K562 (cell line): ENCODE measurements at regions not wholly inside any gene's neighbourhood (a gene's known extent, or its start where the extent isn't known, plus 50 kb on each side); places are given as distances from the start of the nearest gene placed in this dataset.

Experiments
- ATAC-seq: fragments of 200-7000 bp; cut with Tn5 transposase; 3 replicates; pipeline ENCODE4 v1.9.1; 2020; ENCODE audit warnings: moderate library complexity
- BruUV-seq: library from RNA; stranded (reverse); fragments of 400-500 nt; replicated peaks from 2 replicates; lab custom pipeline; 2021; lab: Mats Ljungman, UMichigan
- CTCF ChIA-PET: fragments of 300-600 bp; formaldehyde crosslinking; extraction: SDS; loops from one replicate; lab custom pipeline; 2021; ENCODE audit warnings: low intra/inter-chr PET ratio; lab: Yijun Ruan, JAX
- POLR2A ChIA-PET: fragments of 300-600, 350-650 bp; sonication (Branson Sonifier 250); formaldehyde crosslinking; extraction: SDS; loops from one replicate; lab custom pipeline; 2021; ENCODE audit warnings: antibody characterized with exemption, inconsistent platforms; lab: Yijun Ruan, JAX
- DNase-seq, 4 experiments: peaks; one replicate each; pipeline versions ENCODE4 v3.0.0 to v3.0.0-alpha.2; 2011 to 2018; ENCODE audit warnings: low spot score in 3 of 4, mixed read lengths in 3 of 4; ENCODE audit errors: extremely low read depth in 1 of 4
- FAIRE-seq: peaks from 2 replicates; lab custom pipeline; 2011; peaks lifted over from hg19 to GRCh38; lab: Jason Lieb, UNC
- H2AFZ ChIP-seq: 2 replicates; pipeline ENCODE4 v1.6.0; 2011; ENCODE audit warnings: low read depth, low read length, control low read depth, inconsistent platforms
- H3K27ac ChIP-seq: fragments of 200-600 bp; 3 replicates; pipeline ENCODE4 v1.8.0; 2011; ENCODE audit warnings: low read depth, mild to moderate bottlenecking, control low read depth, inconsistent platforms, low read length, moderate library complexity, mixed read lengths; ENCODE audit errors: extremely low read depth
- H3K27me3 ChIP-seq, 2 experiments: fragments of 300-600 bp in 1 of 2; 2 replicates in 1 of 2; 3 replicates in 1 of 2; pipeline versions ENCODE4 v1.6.0 to v1.8.0; 2011; ENCODE audit warnings: inconsistent platforms in 2 of 2, low read length in 2 of 2, mild to moderate bottlenecking in 1 of 2, mixed read lengths in 1 of 2, moderate library complexity in 1 of 2; ENCODE audit not compliant: control insufficient read depth in 2 of 2, insufficient read depth in 2 of 2
- H3K36me3 ChIP-seq: fragments of 300-600 bp; 3 replicates; pipeline ENCODE4 v1.8.0; 2011; ENCODE audit warnings: mild to moderate bottlenecking, low read length, inconsistent platforms; ENCODE audit not compliant: control insufficient read depth, insufficient read depth
- H3K4me1 ChIP-seq, 2 experiments: fragments of 200-600 bp in 1 of 2; replicated peaks in 1 of 2; 2 replicates in 1 of 2; 3 replicates in 1 of 2; pipeline versions ENCODE4 v1.5.1 to v1.8.0; 2011; ENCODE audit warnings: inconsistent platforms in 2 of 2, low read length in 2 of 2, mild to moderate bottlenecking in 1 of 2, mixed read lengths in 1 of 2, moderate library complexity in 1 of 2; ENCODE audit not compliant: control insufficient read depth in 2 of 2, insufficient read depth in 2 of 2
- H3K4me2 ChIP-seq: 2 replicates; pipeline ENCODE4 v1.6.1; 2011; ENCODE audit warnings: low read length, control low read depth, inconsistent platforms, mixed read lengths; ENCODE audit not compliant: insufficient read depth
- H3K4me3 ChIP-seq: fragments of 200-600 bp; sonication (generic), shearing (Covaris generic); 2 replicates; pipeline ENCODE4 v1.5.1; 2016; ENCODE audit warnings: control low read depth, inconsistent platforms
- H3K79me2 ChIP-seq: fragments of 200-600 bp; 3 replicates; pipeline ENCODE4 v1.8.0; 2011; ENCODE audit warnings: low read length, inconsistent platforms; ENCODE audit not compliant: control insufficient read depth, insufficient read depth
- H3K9ac ChIP-seq, 2 experiments: 2 replicates each; pipeline versions ENCODE4 v1.6.0 to v1.6.1; 2011; ENCODE audit warnings: low read depth in 2 of 2, low read length in 2 of 2, control low read depth in 1 of 2, inconsistent platforms in 1 of 2, mild to moderate bottlenecking in 1 of 2, mixed read lengths in 1 of 2; ENCODE audit not compliant: insufficient read depth in 1 of 2
- H3K9me1 ChIP-seq: one replicate; pipeline ENCODE4 v1.6.0; 2011; ENCODE audit warnings: inconsistent platforms, mild to moderate bottlenecking, low read length, moderate library complexity; ENCODE audit not compliant: control insufficient read depth, insufficient read depth
- H3K9me3 ChIP-seq: replicated peaks from 2 replicates; pipeline ENCODE4 v1.5.1; 2011; ENCODE audit warnings: low read depth, low read length, inconsistent platforms; ENCODE audit not compliant: control insufficient read depth, insufficient read depth
- H4K20me1 ChIP-seq: replicated peaks from 2 replicates; pipeline ENCODE4 v1.6.1; 2011; ENCODE audit warnings: low read length, inconsistent platforms, mixed read lengths; ENCODE audit not compliant: control insufficient read depth, insufficient read depth
- POLR2G ChIP-seq: fragments of 200-400 bp; formaldehyde crosslinking; IDR thresholded peaks from 2 replicates; pipeline ENCODE4 v1.6.1; 2017; ENCODE audit warnings: low read depth, mild to moderate bottlenecking, antibody characterized with exemption, low read length, moderate library complexity
- RHOXF2B ChIP-seq: fragments of 250-450 bp; sonication (Bioruptor Pico); conservative IDR thresholded peaks from 2 replicates; pipeline ENCODE4 v1.5.1; 2021
- SP1 ChIP-seq: sonication (generic); formaldehyde crosslinking; IDR thresholded peaks from 2 replicates; pipeline ENCODE4 v1.8.1; 2022; ENCODE audit warnings: mild to moderate bottlenecking, missing genetic modification reagents
- TARDBP ChIP-seq: fragments of 450-650 bp; IDR thresholded peaks from 2 replicates; pipeline ENCODE4 v1.6.1; 2016
- TEAD4 ChIP-seq, 2 experiments: sonication (generic) in 1 of 2; formaldehyde crosslinking in 1 of 2; IDR thresholded peaks; 2 replicates each; pipeline versions ENCODE4 v1.6.1 to v1.8.0; 2012 to 2022; ENCODE audit warnings: borderline replicate concordance in 1 of 2, inconsistent platforms in 1 of 2, low read length in 1 of 2, mild to moderate bottlenecking in 1 of 2, missing genetic modification reagents in 1 of 2
- THRB ChIP-seq: fragments of 450-650 bp; formaldehyde crosslinking; conservative IDR thresholded peaks from 2 replicates; pipeline ENCODE4 v1.4.0; 2022; ENCODE audit warnings: mild to moderate bottlenecking, missing genetic modification characterization
- ZFX ChIP-seq: sonication (generic); formaldehyde crosslinking; IDR thresholded peaks from 2 replicates; pipeline ENCODE4 v1.8.0; 2022; ENCODE audit warnings: mild to moderate bottlenecking, missing genetic modification reagents, moderate library complexity
- ZNF316 ChIP-seq: fragments of 450-650 bp; IDR thresholded peaks from 2 replicates; pipeline ENCODE4 v1.6.1; 2016
- ZNF780A ChIP-seq: fragments of 250-450 bp; sonication (Bioruptor Pico); IDR thresholded peaks from 2 replicates; pipeline ENCODE4 v1.5.0; 2021; ENCODE audit warnings: mild to moderate bottlenecking
- WGBS: fragments of 100-300 bp; shearing (Covaris generic); methylation state at CpG from one replicate; pipeline ENCODE4 v1.1.6; 2016; ENCODE audit warnings: low coverage, mixed read lengths; ENCODE audit not compliant: insufficient coverage; ENCODE audit errors: missing lambda C conversion rate; 5-methylcytosine and 5-hydroxymethylcytosine counted together
- in situ Hi-C: fragments of 300-500 bp; cut with MboI; formaldehyde crosslinking; loops from 4 replicates; pipeline ENCODE4 v1.15.0; 2018; ENCODE audit warnings: inconsistent platforms, mixed read lengths
- intact Hi-C: fragments of 100-400 bp; cut with micrococcal nuclease; formaldehyde crosslinking; loops from 2 replicates; pipeline ENCODE4 v1.14.2; 2022
- TF ChIP-seq, protein P1 (sequence below): fragments of 450-650 bp; IDR thresholded peaks from one replicate; pipeline ENCODE4 v1.6.1; 2018; ENCODE audit warnings: mild to moderate bottlenecking, moderate library complexity; ENCODE audit not compliant: partially characterized antibody
- TF ChIP-seq, protein P2 (sequence below): fragments of 250-450 bp; sonication (Bioruptor Pico); IDR thresholded peaks from 2 replicates; pipeline ENCODE4 v1.9.0; 2021; ENCODE audit warnings: mild to moderate bottlenecking, inconsistent platforms

DNA sequence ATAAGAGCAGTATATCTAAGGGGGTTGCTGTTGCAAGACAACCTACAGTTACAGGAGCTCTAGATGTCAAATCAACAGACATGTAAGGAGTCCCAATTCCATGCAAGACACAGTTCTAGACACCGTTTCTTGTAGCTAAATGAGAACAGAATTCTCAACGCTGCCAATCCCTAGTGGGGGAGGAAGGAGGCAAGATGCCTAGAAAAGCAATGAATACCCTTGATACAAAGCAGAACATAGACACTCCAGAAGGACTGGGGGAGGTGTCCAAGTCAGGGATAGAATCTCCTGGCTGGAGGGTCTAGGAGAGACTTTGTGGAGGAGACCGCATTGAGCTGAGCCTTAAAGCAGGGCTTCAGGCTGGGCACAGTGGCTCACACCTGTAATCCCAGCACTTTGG, 280.2 kb downstream of the BUD13 start:
- FAIRE-seq, result no peak
- no peak for ATAC-seq
- no peak for DNase-seq
- 0% methylated on average over 3 of the region's 3 CpGs for WGBS
- POLR2A ChIA-PET, result interaction anchor here (1.4 kb wide), 1 partner anchor 20 kb away, joined by 6 read pairs; no protein-coding TSS in a partner anchor
- H3K27me3 ChIP-seq, result peaks cover 4 to 26% of the 10 kb centered on the region in 2 experiments; a peak in 3 of 5 replicates
- H3K4me2 ChIP-seq, result no peak overlapping the region
- H3K36me3 ChIP-seq, result no peaks in the 10 kb centered on the region
- no peak overlapping the region for H2AFZ ChIP-seq
- H3K79me2 ChIP-seq, result no peaks in the 10 kb centered on the region
- no peaks in the 10 kb centered on the region; a peak in 1 of 5 replicates for H3K4me1 ChIP-seq
- intact Hi-C loops, result loop anchor here (10.0 kb wide), 1 partner anchor 1168 kb away; no protein-coding TSS in a partner anchor
- H3K9ac ChIP-seq, result no peak overlapping the region
- BruUV-seq, result no TSS peak
- no peak overlapping the region for H3K4me3 ChIP-seq
- H4K20me1 ChIP-seq, result no peaks in the 10 kb centered on the region
- in situ Hi-C loops, result no loop called here
- no peaks in the 10 kb centered on the region for H3K9me3 ChIP-seq
- TF ChIP-seq ZFX (CRISPR knock-in tag), result no peak
- H3K9me1 ChIP-seq, result no peaks in the 10 kb centered on the region
- CTCF ChIA-PET, result no interaction called here
- H3K27ac ChIP-seq, result no peak overlapping the region

- in situ Hi-C loops, result no loop called here
- no peaks in the 10 kb centered on the region for H3K36me3 ChIP-seq
- intact Hi-C loops, result no loop called here
- H3K4me1 ChIP-seq, result no peaks in the 10 kb centered on the region; a peak in 1 of 5 replicates
- DNase-seq, result no peak
- no peaks in the 10 kb centered on the region for H3K9me1 ChIP-seq
- under 1% methylated on average over 11 of the region's 11 CpGs for WGBS
- ChIA-PET POLR2A (no interaction called here), CTCF (no interaction called here)
- TF ChIP-seq RHOXF2B (CRISPR knock-in tag), result no peak
- TF ChIP-seq, protein P1, sequence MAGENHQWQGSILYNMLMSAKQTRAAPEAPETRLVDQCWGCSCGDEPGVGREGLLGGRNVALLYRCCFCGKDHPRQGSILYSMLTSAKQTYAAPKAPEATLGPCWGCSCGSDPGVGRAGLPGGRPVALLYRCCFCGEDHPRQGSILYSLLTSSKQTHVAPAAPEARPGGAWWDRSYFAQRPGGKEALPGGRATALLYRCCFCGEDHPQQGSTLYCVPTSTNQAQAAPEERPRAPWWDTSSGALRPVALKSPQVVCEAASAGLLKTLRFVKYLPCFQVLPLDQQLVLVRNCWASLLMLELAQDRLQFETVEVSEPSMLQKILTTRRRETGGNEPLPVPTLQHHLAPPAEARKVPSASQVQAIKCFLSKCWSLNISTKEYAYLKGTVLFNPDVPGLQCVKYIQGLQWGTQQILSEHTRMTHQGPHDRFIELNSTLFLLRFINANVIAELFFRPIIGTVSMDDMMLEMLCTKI, result no peak
- TF ChIP-seq ZNF780A (CRISPR knock-in tag), result no peak
- no peak for TF ChIP-seq POLR2G
- no peak for TF ChIP-seq SP1 (CRISPR knock-in tag)
- TF ChIP-seq, protein P2, sequence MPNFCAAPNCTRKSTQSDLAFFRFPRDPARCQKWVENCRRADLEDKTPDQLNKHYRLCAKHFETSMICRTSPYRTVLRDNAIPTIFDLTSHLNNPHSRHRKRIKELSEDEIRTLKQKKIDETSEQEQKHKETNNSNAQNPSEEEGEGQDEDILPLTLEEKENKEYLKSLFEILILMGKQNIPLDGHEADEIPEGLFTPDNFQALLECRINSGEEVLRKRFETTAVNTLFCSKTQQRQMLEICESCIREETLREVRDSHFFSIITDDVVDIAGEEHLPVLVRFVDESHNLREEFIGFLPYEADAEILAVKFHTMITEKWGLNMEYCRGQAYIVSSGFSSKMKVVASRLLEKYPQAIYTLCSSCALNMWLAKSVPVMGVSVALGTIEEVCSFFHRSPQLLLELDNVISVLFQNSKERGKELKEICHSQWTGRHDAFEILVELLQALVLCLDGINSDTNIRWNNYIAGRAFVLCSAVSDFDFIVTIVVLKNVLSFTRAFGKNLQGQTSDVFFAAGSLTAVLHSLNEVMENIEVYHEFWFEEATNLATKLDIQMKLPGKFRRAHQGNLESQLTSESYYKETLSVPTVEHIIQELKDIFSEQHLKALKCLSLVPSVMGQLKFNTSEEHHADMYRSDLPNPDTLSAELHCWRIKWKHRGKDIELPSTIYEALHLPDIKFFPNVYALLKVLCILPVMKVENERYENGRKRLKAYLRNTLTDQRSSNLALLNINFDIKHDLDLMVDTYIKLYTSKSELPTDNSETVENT (CRISPR knock-in tag), result no peak
- TF ChIP-seq THRB (CRISPR knock-in tag), result no peak
- no peak for TF ChIP-seq ZNF316
- no peak for TF ChIP-seq TEAD4 (IDR thresholded peaks at IDR 0.05; ENCODE audit: low read length)
- no peak for TF ChIP-seq TEAD4 (CRISPR knock-in tag; IDR thresholded peaks at IDR 0.05; ENCODE audit: borderline replicate concordance)
- TF ChIP-seq TARDBP, result no peak
- H3K4me3 ChIP-seq, result no peak overlapping the region
- no peak overlapping the region for H2AFZ ChIP-seq
- H3K9ac ChIP-seq, result no peak overlapping the region; a peak in 1 of 4 replicates
- no peak for FAIRE-seq
- no peak overlapping the region for H3K27ac ChIP-seq
- H3K4me2 ChIP-seq, result no peak overlapping the region
- peaks cover 5% of the 10 kb centered on the region; the same call in 1 of the 2 replicates for H4K20me1 ChIP-seq
- no peak for ATAC-seq
- no peaks in the 10 kb centered on the region for H3K79me2 ChIP-seq
- peaks cover 4 to 22% of the 10 kb centered on the region in 2 experiments; a peak in 3 of 5 replicates for H3K27me3 ChIP-seq
- no peaks in the 10 kb centered on the region for H3K9me3 ChIP-seq
- no TSS peak for BruUV-seq
These were observed 283.9 kb downstream of the BUD13 start for GRCh38 chr11:116488836-116489389.
